ENCODE measurements at regions not wholly inside any gene's neighbourhood (a gene's known extent, or its start where the extent isn't known, plus 50 kb on each side); places are given as distances from the start of the nearest gene placed in this dataset.

- no peak for DNase-seq
Observed at GRCh38 chr14:97273540-97273939, 476.4 kb downstream of the VRK1 start.

DNA sequence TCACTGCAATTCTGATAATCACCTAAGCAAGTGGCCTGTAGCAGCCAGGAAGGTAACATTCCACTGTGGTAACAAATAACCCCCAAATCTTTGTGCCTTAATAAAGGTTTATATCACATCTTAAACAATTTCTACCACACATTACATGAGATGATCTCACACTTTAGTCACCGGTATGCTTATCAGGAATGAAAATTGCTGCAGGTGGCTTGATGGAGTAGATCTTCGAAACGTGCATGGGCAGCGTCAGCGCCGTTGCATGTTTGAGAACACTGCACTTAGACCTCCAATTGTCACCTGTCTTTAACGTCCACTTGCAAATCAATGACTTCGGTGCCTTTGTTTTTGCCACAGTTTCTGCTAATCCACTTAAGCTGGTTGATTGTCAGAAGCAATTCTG lies 477.4 kb downstream of the VRK1 start:
- no peak for DNase-seq

- no peak for DNase-seq
Observed at GRCh38 chr14:97275276-97275675, 478.1 kb downstream of the VRK1 start.

DNA sequence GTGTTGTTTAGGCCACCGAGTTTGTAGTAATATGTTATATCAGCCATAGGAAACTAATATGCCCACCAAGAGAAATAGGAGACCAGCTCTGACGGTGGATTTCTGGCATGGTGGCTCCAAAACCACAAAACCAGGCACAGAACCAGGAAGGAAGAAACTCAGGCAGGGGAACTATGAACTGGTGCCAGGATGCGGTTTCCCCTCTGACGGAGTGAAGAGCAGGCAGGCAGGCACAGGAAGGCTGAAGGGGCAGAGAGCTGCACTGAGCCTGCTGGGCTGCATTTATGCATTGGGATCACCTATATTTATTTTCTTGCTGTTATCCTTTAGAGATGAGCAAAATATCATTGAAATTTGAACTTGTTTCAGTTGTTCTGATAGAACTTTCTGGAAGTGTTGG lies 479.4 kb downstream of the VRK1 start:
- no peak for DNase-seq

GRCh38 chr14:97277711-97278110 lies 480.5 kb downstream of the VRK1 start:
- no peak for DNase-seq

DNA sequence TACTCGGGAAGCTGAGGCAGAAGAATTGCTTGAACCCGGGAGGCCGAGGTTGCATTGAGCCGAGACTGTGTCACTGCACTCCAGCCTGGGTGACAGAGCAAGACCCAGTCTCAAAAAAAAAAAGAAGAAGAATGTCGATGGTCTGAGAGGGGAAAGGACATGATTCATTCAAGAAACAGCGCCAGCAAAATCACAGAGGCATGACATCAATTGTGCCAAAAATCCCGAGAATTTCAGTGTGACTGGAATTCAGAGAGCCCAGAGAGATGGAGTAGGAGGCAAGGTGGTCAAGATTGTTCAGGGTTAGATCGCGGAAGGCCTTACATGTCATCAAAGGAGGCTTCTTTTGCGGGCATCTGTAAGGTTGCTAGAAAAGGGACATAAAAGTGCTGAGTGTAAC lies 483.3 kb downstream of the VRK1 start:
- no peak for DNase-seq

GRCh38 chr14:97281741-97282140 lies 484.6 kb downstream of the VRK1 start:
- DNase-seq: no peak

GRCh38 chr14:97282210-97283004 lies 485.2 kb downstream of the VRK1 start:
- no peak for DNase-seq

- no peak for DNase-seq
Observed at GRCh38 chr14:97283005-97283403, 485.8 kb downstream of the VRK1 start.

DNA sequence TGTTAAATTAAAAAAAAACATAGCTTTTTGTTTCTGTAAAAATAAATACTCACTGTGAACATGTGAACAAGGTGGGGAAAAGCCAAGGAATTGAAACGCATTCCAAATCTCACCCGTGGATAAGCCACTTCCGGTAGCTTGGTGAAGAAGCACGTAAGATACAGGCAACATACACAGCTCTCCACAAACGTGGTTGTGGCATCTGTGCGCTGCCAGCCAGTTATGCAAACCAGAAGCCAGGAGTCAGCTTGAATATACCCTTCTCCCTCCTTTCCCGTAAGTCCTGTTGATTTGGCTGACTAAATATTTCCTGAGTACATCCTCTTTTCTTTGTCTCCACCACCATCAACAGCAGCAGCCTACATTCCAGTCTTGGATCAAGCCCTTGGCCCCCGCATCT lies 486.2 kb downstream of the VRK1 start:
- no peak for DNase-seq

- DNase-seq: no peak
Observed at GRCh38 chr14:97283841-97284240, 486.7 kb downstream of the VRK1 start.

GRCh38 chr14:97287956-97288355 lies 490.8 kb downstream of the VRK1 start:
- no peak for DNase-seq

DNA sequence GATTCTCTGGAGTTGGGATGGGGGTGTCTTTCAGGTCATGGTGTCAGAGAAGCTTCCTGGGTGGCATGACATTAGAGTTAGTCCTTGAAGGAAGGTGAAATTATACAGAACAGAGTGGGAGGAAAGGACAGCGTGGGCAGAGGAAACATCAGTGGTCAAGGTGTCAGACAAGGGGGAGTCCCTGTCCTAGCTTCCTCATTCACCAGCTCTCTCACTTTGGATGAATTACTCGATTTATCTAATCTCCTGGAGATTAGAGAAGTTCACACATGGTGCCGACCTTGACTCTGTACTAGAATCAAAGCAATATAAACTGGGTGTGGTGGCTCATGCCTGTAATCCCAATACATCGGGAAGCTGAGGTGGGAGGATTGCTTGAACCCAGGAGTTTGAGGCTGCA lies 492.9 kb downstream of the VRK1 start:
- DNase-seq: no peak

DNA sequence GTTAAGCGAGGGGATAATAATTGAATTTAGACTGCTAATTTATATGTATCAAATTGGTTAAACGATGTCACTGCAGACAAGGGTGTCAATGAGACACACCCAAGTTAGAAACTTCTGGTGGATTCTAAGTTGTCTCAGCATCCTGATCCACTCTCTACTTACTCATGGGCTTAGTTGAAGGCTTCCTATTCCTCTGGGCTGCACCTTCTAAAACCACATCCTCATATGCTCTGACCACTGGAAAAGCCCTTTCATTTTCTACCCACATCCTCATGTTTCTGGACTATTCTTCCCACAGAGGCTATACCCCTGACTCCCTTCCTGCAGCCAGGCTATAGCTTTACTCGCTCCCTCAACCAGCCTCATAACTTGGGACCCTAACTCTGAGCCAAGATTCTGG lies 493.8 kb downstream of the VRK1 start:
- no peak for DNase-seq

- DNase-seq: no peak
Observed at GRCh38 chr14:97293659-97294058, 496.5 kb downstream of the VRK1 start.

DNA sequence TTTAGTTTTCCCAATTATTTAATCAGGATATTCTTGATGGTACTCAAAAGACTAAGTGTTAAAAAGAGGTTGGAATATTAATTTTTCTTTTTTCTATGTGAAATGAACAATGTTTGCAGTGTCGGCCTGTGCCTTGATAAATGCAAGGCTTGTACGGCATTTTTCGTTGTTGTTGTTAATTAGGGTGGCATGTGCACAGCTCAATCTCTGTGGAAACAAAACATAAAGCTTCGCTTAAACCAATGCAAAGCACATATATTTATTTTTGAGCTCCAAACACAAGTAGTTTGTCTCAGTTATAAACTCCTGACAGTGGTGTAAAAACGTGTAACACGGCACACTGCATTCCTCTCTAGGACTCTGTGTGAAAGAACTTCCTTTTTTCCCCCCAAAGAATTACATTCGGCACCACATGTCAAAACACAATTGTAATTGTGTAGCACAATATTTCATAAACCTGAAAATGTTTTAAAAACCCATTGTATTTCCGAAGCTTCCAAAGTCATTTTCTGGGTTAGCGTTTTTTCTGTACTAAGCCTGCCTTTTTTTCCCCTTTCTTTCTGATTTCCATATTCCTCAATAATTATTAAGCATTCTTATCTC lies 498.0 kb downstream of the VRK1 start:
- DNase-seq: no peak

- DNase-seq: no peak
Observed at GRCh38 chr14:97296176-97296575, 499.0 kb downstream of the VRK1 start.

DNA sequence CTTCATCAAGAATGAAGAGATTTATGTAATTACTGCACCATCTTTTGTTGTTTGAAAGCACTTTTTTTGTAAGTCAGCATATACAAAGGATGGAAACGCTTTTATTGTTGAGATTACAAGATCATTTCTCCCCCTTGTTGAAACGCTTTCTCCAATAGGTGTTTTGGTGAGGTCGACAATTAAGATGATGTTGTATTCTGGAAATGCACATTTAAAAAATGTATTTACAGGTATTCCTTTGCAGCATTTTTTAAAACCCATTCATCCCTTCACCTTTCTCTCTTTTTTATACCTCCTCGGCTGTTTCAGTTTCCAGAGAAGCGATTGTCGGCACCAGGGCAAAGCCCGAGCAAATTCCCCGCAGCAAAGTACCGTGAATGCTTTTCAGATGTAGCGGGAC lies 499.9 kb downstream of the VRK1 start:
- DNase-seq: no peak

- no peak for DNase-seq
Observed at GRCh38 chr14:97298331-97298730, 501.1 kb downstream of the VRK1 start.

DNA sequence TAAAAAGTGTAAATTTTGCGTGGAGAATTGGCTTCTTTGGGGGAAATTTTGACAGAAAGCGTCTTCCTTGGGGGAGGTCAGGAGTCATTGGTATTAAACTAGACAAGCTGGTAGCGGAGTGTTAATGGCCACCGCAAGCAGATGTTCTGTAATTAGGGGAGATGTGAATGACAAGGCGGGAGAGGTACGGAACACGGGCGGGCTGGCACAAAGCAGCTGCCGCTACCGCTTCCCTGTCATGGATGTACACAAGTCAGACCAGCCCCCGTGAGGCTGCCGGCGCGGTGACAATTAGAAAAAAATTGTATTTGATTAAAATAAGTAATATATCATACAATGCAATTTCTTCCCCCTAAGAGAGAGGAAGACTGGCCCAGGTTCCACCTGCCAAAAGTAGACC lies 501.6 kb downstream of the VRK1 start:
- no peak for DNase-seq

- DNase-seq: no peak
Observed at GRCh38 chr14:97299661-97300060, 502.5 kb downstream of the VRK1 start.

DNA sequence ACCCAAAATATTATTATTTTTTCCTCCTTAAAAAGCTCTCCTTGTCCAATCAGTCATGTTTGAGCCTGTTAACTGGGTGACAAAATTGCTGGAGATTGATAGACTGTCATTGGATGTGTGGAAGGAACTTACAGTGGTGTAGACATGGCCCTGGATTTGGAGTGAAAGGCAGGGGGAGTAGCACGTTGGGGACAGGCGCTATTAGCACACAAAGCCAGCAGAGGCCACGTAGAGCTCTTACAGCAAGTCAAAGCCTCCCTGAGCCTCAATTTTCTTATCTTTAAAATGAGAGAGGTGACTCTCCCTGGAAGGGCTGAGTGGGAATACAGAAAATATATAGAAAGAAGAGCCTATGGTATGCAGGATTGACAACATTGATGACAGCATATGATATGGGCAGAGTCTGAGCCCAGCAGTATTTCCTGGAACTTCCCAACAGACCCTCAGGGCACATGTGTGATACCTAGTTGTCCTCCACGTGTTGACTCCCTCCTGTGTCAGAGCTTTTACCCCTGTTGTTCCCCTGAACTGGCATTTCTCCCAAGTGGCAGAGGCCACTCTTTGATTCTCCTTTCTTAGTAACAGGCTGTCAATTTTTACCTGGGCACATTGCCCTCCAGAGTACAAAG lies 504.9 kb downstream of the VRK1 start:
- no peak for DNase-seq

DNA sequence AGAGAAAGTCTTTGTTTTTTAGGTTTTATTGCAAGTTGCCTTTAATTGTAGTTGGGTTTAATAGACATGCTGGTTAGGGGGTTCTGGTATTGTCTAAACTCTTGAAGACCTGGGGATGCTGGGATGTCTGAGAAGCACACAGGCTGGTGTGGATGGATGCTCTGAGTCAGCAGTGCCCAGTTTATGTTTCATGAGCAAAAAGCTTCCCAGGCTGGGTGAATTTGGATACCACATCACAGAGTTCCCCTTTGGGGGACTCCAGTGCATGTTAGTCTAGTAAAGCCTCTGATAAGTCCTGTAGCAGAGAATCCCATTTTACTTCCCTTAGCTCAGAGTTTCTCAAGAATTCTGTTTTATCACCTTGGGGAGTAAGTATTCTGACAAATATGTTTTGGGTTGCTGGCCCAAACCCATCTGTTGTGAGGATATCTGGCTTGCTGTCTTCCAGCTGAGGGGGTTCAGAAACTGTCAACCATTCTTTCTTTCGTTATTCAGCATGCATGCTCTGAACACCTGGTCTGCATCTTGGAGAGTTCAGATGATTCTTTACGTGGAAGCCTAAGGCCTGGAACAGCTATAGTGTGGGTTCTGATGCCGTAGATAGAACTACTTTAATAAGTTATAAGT lies 509.1 kb downstream of the VRK1 start:
- no peak for DNase-seq

DNA sequence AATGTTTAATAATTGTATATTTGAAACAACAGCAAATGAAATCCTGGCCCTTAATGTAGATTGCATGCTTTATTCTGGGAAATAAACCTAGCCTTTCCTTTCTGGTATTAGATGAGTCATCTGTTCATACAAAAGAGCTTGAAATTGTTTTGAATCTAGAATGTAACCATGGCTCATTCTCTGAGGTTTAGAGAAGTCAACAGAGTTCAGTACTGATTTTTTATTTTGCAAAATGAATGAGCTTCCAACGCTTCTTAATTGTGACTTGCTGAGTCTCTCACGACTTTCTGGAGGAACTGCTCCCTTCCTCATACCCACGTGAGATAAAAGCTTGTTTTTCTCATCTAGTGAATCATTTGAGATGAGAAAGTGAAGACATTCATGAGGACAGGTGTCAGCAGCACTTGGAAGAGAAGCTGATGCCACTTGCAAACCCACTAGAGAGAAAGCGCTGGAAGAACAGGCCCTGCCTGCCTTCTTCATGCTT lies 509.6 kb downstream of the VRK1 start:
- DNase-seq: no peak

Measured in COR-L47 (cell line).